Neural cell (in vitro differentiated cells): ENCODE measurements at regions not wholly inside any gene's neighbourhood (a gene's known extent, or its start where the extent isn't known, plus 50 kb on each side); places are given as distances from the start of the nearest gene placed in this dataset.

Source experiments
- H2AFZ ChIP-seq: fragments of 200-600, 300-800 bp; sonication (generic), shearing (Covaris generic); 2 replicates; pipeline ENCODE4 v1.6.0; 2014; ENCODE audit warnings: low read depth, mild to moderate bottlenecking, antibody characterized with exemption, low read length, moderate library complexity
- H3F3A ChIP-seq: fragments of 200-600 bp; shearing (Covaris generic); 2 replicates; pipeline ENCODE4 v1.6.1; 2016; ENCODE audit warnings: mild to moderate bottlenecking, moderate library complexity, mixed read lengths, antibody characterized with exemption, low read length; ENCODE audit not compliant: insufficient read depth, poor library complexity, severe bottlenecking
- H3K27ac ChIP-seq: fragments of 200-600, 300-800 bp; sonication (generic), shearing (Covaris generic); 2 replicates; pipeline ENCODE4 v1.5.1; 2014; ENCODE audit warnings: mild to moderate bottlenecking, low read length, moderate library complexity
- H3K27me3 ChIP-seq: fragments of 300-800, 200-600 bp; sonication (generic), shearing (Covaris generic); 2 replicates; pipeline ENCODE4 v1.6.0; 2014; ENCODE audit warnings: mild to moderate bottlenecking, low read depth, low read length, moderate library complexity; ENCODE audit not compliant: insufficient read depth
- H3K36me3 ChIP-seq: fragments of 300-800, 200-600 bp; sonication (generic), shearing (Covaris generic); 2 replicates; pipeline ENCODE4 v1.5.1; 2014; ENCODE audit warnings: mild to moderate bottlenecking, antibody characterized with exemption, low read length, moderate library complexity; ENCODE audit not compliant: insufficient read depth
- H3K4me2 ChIP-seq: fragments of 300-800, 200-600 bp; sonication (generic), shearing (Covaris generic); 2 replicates; pipeline ENCODE4 v1.6.0; 2014; ENCODE audit warnings: mild to moderate bottlenecking, low read length
- H3K4me3 ChIP-seq: fragments of 300-800, 200-600 bp; sonication (generic), shearing (Covaris generic); 2 replicates; pipeline ENCODE4 v1.5.1; 2014; ENCODE audit warnings: mild to moderate bottlenecking, low read length, moderate library complexity
- H3K79me2 ChIP-seq: fragments of 200-600 bp; shearing (Covaris generic); replicated peaks from 2 replicates; pipeline ENCODE4 v1.6.0; 2014; ENCODE audit warnings: mild to moderate bottlenecking, low read length, moderate library complexity; ENCODE audit not compliant: insufficient read depth
- H3K9ac ChIP-seq: fragments of 300-800, 200-600 bp; sonication (generic), shearing (Covaris generic); 2 replicates; pipeline ENCODE4 v1.6.1; 2016; ENCODE audit warnings: mild to moderate bottlenecking, low read length, mixed read lengths
- H3K9me2 ChIP-seq: fragments of 200-600 bp; shearing (Covaris generic); 2 replicates; pipeline ENCODE4 v1.6.1; 2016; ENCODE audit warnings: mild to moderate bottlenecking, low read length, mixed read lengths; ENCODE audit not compliant: insufficient read depth
- H3K9me3 ChIP-seq: fragments of 200-600, 300-800 bp; sonication (generic), shearing (Covaris generic); 2 replicates; pipeline ENCODE4 v1.6.1; 2016; ENCODE audit warnings: mild to moderate bottlenecking, mixed run types, low read length, moderate library complexity, mixed read lengths
- H4K20me1 ChIP-seq: fragments of 200-600 bp; shearing (Covaris generic); 2 replicates; pipeline ENCODE4 v1.6.1; 2016; ENCODE audit warnings: mild to moderate bottlenecking, mixed run types; ENCODE audit not compliant: insufficient read depth
- EP300 ChIP-seq: fragments of 450-650 bp; conservative IDR thresholded peaks from 2 replicates; pipeline ENCODE4 v1.6.1; 2014; ENCODE audit warnings: antibody characterized with exemption, mild to moderate bottlenecking, moderate library complexity; ENCODE audit not compliant: poor library complexity, severe bottlenecking
- EZH2 ChIP-seq: fragments of 200-600, 300-800 bp; shearing (Covaris generic), sonication (generic); IDR thresholded peaks from 2 replicates; pipeline ENCODE4 v1.6.1; 2014; ENCODE audit warnings: antibody characterized with exemption, low read length, borderline replicate concordance, mild to moderate bottlenecking; ENCODE audit not compliant: insufficient read depth, poor library complexity, severe bottlenecking
- MXI1 ChIP-seq: fragments of 450-650 bp; conservative IDR thresholded peaks from 2 replicates; pipeline ENCODE4 v1.6.1; 2014; ENCODE audit warnings: antibody characterized with exemption, mild to moderate bottlenecking; ENCODE audit not compliant: poor library complexity, severe bottlenecking
- POLR2AphosphoS5 ChIP-seq: IDR thresholded peaks from 2 replicates; pipeline ENCODE4 v1.6.1; 2012
- RAD21 ChIP-seq: fragments of 450-650 bp; conservative IDR thresholded peaks from 2 replicates; pipeline ENCODE4 v1.6.1; 2014; ENCODE audit warnings: antibody characterized with exemption, mild to moderate bottlenecking, moderate library complexity
- REST ChIP-seq: IDR thresholded peaks from 2 replicates; pipeline ENCODE4 v1.6.1; 2012; ENCODE audit warnings: borderline replicate concordance
- SMC3 ChIP-seq: fragments of 450-650 bp; conservative IDR thresholded peaks from 2 replicates; pipeline ENCODE4 v1.6.1; 2014; ENCODE audit warnings: antibody characterized with exemption, mild to moderate bottlenecking, moderate library complexity; ENCODE audit not compliant: poor library complexity
- TAF1 ChIP-seq: IDR thresholded peaks from 2 replicates; pipeline ENCODE4 v1.6.1; 2012; ENCODE audit warnings: low read depth
- TF ChIP-seq, protein P1 (sequence below): fragments of 450-650 bp; IDR thresholded peaks from 2 replicates; pipeline ENCODE4 v1.5.1; 2014; ENCODE audit warnings: antibody characterized with exemption, mild to moderate bottlenecking, moderate library complexity; ENCODE audit not compliant: poor library complexity, severe bottlenecking

- H3F3A ChIP-seq, result peaks cover 7% of the 10 kb centered on the region
- H3K27me3 ChIP-seq, result no peaks in the 10 kb centered on the region
- H2AFZ ChIP-seq, result no peak overlapping the region
- no peaks in the 10 kb centered on the region for H4K20me1 ChIP-seq
- no peaks in the 10 kb centered on the region for H3K9me3 ChIP-seq
- H3K4me2 ChIP-seq, result no peak overlapping the region
- no peak overlapping the region for H3K9ac ChIP-seq
- H3K9me2 ChIP-seq, result no peaks in the 10 kb centered on the region
- H3K27ac ChIP-seq, result no peak overlapping the region
- TF ChIP-seq EZH2, result no peak
- no peak for TF ChIP-seq MXI1
- TF ChIP-seq TAF1, result no peak
- no peak for TF ChIP-seq POLR2AphosphoS5
- TF ChIP-seq, protein P1, sequence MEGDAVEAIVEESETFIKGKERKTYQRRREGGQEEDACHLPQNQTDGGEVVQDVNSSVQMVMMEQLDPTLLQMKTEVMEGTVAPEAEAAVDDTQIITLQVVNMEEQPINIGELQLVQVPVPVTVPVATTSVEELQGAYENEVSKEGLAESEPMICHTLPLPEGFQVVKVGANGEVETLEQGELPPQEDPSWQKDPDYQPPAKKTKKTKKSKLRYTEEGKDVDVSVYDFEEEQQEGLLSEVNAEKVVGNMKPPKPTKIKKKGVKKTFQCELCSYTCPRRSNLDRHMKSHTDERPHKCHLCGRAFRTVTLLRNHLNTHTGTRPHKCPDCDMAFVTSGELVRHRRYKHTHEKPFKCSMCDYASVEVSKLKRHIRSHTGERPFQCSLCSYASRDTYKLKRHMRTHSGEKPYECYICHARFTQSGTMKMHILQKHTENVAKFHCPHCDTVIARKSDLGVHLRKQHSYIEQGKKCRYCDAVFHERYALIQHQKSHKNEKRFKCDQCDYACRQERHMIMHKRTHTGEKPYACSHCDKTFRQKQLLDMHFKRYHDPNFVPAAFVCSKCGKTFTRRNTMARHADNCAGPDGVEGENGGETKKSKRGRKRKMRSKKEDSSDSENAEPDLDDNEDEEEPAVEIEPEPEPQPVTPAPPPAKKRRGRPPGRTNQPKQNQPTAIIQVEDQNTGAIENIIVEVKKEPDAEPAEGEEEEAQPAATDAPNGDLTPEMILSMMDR, result no peak
- no peak for TF ChIP-seq SMC3
- TF ChIP-seq REST, result no peak
- no peak for TF ChIP-seq RAD21
- no peak for TF ChIP-seq EP300
- H3K79me2 ChIP-seq, result no peaks in the 10 kb centered on the region
- H3K4me3 ChIP-seq, result no peak overlapping the region
- H3K36me3 ChIP-seq, result no peaks in the 10 kb centered on the region
Observed at GRCh38 chr2:194742706-194743105, 914.3 kb upstream of the SLC39A10 start.

DNA sequence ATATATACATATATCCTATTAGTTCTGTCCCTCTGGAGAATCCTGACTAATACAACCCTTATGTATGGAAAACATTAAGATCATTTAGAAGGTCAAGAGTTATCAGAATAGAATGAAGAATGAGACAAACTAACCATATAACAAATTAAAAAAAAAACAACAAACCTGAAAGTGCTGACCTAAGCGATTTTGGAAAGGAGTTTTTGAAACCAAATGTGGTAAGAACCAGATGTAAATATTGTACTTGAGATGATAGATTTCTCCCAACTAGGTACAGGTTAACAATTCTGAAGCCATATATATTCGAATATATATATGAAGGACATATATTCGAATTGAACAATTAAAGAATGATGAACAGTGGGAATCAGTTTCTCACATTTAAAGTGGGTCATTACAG, 917.8 kb upstream of the SLC39A10 start:
- Histone ChIP-seq H3K36me3 (no peaks in the 10 kb centered on the region), H3K27ac (no peak overlapping the region), H3K9ac (no peak overlapping the region), H3F3A (no peaks in the 10 kb centered on the region), H3K79me2 (no peaks in the 10 kb centered on the region), H3K4me2 (no peak overlapping the region), H3K27me3 (no peaks in the 10 kb centered on the region), H2AFZ (no peak overlapping the region), H3K9me3 (no peaks in the 10 kb centered on the region), H3K9me2 (no peaks in the 10 kb centered on the region), H4K20me1 (no peaks in the 10 kb centered on the region), H3K4me3 (no peak overlapping the region)
- TF ChIP-seq SMC3 (no peak), EZH2 (no peak), RAD21 (no peak), EP300 (no peak)
